SIG-M5 treated with dmso at 0.1 percent for 504 hours (cell line): ENCODE measurements at regions not wholly inside any gene's neighbourhood (a gene's known extent, or its start where the extent isn't known, plus 50 kb on each side); places are given as distances from the start of the nearest gene placed in this dataset.

ENCODE experiments used
- DNase-seq: peaks from one replicate; lab custom pipeline; 2025; ENCODE audit not compliant: unreplicated experiment; lab: John Stamatoyannopoulos, UW

DNA sequence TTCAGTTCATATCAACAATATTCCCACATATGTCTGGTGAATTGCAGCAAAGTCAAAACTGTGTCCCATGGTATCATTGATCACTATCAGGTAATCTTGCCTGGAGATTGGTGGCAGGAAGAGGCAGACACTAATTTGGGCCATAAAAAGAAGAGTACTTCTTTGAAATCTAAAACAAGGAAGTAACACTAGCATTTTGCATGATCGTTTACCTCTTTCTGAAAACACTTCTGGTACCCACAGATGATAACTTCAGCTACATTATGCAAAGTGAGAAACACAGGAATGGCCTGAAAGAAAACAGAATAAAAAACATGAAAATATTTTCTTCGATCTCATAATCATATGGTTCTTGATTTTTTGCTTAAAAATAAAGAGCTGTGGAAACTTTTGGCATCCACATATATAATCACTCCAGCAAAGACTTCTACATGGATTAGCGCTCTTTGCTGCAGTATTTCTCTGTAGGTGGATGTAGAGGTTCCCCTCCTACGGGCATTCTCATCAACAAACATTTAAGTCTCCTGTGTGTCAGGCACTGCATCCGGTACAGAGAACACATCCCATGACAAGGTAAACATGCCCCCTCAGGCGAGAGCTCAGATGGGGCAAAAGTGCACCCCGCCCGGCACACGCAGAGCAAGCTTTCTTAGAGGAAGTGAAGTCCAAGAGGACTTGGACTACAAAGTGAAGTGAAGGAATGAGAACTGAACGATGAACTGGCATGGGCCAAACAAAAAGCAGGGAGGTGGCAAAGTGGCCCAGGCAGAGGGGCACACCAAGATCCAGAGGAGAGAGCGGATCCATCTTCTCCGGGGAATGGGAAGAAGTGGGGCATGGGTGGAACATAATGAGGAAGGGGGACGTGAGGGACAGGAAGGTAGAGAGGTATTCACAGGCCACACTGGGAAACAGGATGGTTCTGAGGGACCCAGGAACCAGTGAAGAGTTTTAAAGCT is 68.0 kb upstream of the RIOK3 start:
- DNase-seq = no peak

DNA sequence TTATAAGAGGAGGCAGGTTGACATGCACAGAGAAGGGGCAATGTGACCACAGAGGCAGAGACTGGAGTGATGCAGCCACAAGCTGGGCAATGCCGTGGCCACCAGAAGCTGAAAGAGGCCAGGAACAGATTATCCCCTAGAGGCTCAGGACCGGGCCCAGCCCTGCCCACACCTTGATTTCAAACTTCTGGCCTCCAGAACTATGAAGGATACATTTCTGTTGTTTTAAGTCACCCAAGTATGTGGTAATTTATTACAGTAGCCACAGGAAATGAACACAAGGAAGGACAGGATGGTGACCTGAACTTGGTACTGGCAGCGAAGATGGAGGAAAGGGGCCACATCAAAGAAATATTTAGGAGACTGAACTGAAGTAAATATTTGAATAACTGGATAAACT is 66.8 kb upstream of the RIOK3 start:
- no peak for DNase-seq

DNA sequence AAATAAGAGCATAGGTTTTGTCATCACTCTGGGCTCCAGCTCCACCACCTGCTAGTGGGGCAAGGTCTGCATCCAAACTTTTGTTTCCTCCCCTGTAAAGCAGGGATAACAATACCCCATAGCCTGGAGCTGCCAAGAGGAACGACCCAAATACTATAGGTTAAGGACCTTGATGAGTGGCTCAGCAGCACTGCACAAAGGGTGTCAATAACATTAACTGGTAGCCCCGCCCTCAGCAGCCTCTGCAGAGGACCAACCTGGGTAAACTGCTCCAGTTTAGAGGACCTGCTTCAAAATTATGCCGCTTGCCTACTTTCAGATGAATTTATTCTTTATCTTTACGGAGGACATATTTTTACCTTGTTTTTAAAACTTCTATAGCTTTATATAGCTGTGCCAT is 65.8 kb upstream of the RIOK3 start:
- no peak for DNase-seq

DNA sequence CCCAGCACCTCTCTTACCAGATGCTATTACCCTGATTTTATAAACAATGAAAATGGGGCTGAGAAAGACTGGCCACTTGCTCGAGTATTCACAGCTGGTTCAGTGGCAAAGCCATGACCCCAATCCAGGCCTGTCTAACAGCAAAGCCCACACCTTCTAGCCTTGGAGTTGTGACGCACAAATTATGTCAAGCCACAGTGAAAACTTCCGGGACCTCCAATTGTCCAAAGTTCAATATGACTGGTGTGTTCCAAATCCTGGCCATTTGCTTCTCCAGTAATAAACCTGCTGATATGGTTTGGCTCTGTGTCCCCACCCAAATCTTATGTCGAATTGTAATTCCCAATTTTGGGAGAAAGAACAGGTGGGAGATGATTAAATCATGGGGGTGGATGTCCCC is 64.7 kb upstream of the RIOK3 start:
- no peak for DNase-seq

DNA sequence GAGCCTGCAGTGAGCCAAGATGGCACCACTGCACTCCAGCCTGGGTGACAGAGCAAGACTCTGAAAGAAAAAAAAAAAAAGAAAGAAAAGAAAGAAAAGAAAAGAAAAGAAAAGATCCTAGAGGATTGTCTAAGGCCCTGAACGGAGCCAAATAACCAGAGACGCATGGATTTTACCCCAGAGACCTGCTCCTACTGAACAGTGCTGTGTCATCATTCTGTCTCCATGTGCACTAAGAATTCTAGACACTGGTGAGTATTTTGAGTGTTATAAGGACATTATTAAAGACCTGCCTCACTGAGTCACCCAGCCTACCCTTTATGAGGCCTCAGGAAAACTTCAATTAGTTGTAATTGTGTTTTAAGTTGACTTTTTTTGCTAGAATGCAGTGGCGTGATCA is 61.9 kb upstream of the RIOK3 start:
- no peak for DNase-seq

DNA sequence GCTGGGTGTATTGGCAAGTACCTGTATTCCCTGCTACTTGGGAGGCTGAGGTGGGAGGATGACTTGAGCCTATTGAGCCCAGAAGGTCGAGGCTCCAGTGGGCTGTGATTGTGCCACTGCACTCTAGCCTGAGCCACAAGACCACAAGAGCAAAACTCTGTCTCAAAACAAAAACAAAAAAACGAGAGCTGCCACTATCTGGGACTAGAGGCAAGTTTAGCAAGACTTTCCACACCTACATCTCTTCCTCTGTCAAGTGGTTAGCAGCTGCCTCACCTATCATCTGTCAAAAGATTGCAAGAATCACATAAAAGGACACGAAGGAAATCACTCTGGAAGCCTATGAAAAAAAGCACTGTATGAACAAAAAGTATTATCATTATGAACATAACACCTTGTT is 55.2 kb upstream of the RIOK3 start:
- DNase-seq = no peak

DNA sequence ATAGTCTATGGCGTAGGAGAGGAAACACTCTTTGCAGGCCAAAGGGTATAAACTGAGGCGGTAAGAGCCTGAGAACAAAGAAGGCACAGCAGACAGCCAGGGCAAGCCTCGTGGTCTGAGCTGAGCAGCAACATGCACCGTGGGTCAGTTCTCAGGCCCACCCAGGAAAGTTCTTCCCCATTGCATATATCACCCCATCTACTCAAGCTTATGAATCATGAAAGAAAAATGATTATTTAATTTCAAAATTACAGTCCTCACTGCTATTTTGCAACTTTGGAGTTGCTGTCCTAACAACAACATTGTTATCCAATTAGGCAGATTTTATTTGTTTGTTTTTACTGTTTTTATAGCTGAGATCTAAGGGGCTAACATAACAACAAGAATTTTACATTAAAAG is 54.7 kb upstream of the RIOK3 start:
- no peak for DNase-seq

DNA sequence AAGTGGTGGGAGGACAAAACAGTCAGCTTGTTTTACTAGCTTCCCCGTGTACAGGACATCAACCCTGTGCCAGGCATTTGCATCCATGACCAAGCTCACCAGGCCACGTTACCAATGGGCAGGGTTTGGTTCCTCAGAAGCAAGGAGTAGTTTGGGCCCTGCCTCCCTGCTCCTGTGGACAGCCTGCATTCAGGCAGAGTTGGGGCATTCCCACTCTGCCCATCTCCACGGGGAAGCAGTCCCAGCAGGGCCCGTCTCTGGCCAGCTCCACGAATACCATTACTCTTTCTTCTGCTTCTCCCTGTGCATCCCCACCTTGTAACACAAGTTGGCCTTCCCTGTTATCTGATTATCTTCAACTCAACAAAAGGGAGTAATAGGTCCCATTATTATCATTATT is 54.0 kb upstream of the RIOK3 start:
- no peak for DNase-seq

DNA sequence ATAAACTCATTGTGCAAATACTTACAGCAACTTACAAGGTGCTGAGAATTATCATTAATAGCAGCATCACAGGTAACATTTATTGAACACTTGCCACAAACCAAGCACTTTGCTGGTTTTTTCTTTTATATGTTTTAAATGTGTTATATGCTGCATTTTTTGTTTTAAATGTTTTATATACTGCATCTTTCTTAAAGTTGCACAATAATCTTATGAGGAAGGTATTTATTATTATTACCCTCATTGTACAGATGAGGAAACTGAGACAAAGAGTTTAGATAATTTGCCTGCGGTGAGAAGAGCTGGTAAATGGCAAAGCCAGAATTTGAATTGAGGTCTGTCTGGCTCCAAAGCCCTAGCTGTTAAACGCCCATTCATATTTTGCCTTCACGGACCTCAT is 52.2 kb upstream of the RIOK3 start:
- no peak for DNase-seq

DNA sequence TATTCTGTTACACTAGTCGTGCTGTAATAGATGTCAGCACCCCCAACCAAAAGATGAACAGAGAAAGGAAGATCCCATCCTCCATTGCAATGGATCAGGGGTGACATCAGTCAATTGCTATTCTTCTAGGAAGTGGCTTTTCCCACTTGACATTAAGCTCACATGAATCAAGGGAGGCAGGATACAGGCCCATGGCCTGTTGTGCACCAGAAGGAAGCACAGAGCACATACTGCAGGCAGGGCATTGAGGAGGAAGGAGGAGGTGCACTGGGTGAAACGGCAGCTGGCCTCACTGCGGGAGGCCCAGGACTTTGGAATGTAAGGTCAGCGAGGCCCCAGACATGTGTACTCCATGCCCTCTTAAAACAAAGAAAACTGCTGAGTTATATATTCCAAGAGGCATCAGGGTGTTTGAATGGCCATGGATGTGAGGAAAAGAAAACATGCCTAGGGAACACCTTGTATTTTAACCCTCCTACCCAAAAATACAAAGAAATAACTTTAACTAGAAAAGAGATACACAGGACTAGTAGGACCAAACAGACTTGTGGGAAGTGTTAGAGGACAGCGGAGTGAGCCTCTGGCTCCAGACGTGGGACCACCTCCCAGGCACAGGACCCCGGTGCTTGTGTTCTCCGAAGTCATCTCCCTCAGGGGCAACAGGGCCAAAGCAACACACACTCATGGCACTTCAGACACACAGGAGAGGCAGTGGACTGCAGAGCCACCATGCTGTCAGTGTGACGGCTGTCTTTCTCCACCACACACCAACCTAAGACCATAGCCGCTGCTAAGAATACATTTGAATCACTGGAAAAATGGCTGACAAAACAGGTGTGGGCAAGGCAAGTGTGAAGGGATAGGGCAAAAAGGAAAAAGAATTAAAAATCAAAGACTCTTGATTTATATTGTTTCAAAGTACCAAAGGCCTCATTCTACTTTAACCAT is 51.4 kb upstream of the RIOK3 start:
- no peak for DNase-seq
